HG03571 (cell line): ENCODE measurements at regions not wholly inside any gene's neighbourhood (a gene's known extent, or its start where the extent isn't known, plus 50 kb on each side); places are given as distances from the start of the nearest gene placed in this dataset.
"Not testable (repeated sequence)": the region's sequence is repeated elsewhere in the genome, so short reads cannot be mapped to it uniquely, and the experiment has no call there.

ENCODE experiments used
- ATAC-seq: cut with Tn5 transposase; IDR thresholded peaks from one replicate; pipeline ENCODE4 v1.9.1; 2021; ENCODE audit not compliant: unreplicated experiment

DNA sequence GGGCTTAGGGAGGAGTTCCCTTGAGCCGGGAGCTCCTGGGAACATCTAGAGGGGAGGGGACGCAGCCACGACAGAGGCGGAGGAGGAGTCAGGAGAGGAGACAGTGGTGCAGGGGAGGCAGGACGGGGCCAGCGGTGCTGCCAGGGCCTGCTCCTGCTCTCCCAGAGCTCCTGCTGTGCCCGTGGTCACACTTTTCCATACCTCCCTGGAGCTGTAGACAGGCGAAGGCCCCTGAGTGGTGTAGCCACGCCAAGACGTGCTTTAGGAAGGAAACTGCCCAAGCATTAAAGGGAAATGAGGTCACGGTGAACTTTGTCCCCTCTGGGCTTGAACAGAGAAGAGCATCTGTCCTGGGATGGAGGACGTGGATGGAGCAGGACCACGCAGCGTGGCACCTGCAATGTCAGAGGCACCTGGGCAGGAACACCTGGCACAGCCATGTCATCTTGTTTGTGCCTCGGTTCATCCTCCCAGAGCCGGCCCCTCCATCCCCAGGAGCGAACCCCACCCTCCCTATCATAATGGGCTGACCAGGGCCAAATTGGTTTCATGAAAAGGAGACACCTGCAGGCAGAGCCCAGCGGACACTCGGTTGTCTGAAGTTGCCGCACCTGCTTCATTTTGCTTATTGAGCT lies 239.5 kb upstream of the SFSWAP start:
- no peak for ATAC-seq

DNA sequence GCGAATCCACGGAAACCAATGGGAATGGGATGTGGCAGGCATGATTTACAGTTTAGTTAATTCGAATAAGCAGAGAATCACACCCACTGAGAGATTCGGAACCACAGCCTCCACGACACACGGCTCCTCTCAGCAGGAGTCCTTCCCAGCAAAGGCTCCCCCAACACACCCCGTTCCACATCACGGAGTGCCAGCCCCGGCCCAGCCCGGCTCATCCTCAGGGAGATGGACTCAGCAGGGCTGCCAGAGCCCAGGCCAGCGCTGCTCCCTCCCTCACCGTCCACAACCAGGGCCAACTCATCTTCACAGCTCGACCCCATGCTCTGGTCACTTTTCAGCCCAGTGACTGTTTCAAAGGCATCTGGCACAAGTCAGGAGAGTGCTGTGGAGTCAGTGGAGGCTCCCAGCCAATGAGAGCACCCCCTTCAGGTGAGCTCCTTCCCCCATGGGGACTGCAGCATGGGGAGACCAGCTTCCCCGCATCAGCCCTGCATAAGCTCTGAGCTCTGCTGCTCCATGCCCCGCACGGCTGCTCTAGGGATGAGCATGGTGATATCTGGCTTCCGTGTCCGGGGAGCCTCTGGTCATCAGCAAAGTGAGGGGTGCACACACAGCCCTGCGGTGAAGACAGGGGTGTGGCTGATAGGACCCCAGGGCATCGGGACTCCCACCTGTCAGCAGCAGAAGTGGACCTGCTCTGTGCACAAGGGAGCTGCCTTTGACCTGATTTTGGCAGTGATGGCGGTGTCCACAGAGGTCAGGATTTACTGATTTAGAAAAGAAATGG lies 238.8 kb upstream of the SFSWAP start:
- ATAC-seq = no peak

DNA sequence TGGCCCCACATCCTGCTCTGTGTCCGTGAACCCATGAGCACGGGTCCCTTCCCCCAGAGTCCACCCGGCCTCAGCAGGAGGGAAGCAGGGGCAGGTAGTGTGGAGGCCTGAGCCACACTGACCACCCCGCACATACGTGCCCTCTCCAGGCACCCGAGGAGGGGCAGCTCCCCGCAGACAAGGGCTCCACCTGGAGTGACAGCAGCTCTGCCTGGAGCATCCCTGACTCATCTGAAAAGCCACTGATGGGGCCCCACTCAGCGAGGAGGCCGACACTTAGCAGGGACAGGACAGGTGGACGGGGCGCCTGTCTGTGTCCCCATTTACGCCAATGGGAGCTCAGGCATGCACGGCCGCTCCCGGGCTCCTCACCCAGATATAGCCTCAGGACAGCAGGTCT lies 237.6 kb upstream of the SFSWAP start:
- no peak for ATAC-seq

DNA sequence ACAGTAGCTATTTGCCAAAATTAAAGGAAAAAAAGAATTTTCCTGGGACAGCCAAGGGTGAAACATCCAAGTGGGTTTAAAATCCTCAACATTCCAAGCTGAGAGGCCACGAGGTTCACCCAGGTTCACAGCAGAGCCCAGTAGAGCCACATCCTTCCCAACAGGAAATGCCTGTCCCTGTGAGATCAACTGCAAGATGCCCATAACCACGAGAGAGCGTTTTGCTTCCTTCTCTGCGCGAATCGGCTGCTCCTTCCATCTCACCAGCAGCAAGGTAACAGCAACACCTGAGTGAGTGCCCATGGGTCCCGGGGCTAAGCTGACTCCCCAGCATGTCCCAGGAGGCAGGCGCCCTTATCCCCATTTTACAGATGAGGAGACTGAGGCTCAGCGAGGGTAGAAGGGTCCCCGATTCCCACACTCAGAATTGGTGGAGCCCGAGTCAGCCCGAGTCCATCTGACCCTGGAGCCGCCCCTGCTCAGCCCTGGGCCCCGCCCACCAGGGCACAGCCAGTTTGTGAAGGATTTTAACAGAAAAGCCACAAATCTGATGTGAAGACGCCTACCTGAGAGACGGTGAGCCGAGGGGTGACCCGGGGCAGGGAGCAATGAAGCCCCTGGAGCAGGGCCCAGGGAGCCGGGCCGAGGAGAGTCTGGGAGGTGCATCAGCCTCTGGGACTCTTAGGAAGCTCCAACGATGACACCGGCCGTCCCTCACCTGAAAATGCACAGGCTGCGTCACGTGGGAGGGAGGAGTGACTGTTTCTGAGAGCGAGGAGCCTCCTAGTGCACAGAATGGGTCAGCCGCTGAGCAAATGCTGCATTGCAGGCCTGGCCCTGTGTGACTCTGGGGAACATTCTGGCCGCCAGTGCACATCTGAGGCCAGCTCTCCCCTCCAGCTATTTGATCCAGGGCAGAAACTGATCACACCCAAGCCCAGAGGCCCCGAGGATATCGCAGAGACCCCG lies 236.9 kb upstream of the SFSWAP start:
- no peak for ATAC-seq

DNA sequence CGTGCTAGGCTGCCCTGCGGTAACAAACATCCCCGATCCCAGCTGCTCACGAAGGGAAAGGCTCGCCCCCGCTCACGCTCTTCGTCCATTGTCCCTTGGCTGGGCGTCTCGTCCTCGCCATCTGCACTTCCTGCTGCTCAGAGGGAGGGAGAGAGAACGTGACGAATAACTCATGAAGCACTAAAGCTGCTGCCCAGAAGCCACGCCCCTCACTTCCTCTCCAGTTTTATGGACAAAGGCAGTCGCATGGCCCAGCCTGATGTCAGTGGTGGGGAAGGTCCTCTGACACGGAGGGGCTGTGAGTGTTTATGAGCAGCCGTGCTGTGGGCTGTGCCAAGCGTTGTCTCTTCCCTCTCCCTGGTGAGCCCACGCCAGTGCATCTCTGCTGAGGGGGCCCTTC lies 235.9 kb upstream of the SFSWAP start:
- ATAC-seq = not testable (repeated sequence)

DNA sequence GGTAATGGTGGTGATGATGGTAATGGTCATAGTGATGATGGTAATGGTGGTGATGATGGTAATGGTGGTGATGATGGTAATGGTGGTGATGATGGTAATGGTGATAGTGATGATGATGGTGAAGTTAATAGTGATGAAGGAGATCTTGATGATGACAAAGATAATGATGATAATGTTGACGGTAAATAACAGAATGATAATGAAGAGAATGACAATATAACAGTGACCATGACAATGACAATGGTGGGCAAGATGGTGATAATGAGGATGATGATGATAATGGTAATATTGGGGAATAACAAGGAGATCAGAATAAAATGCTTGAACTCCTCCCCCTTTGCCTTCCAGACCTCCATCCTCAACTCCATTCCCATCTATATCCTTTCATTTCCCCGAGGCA lies 233.3 kb upstream of the SFSWAP start:
- no peak for ATAC-seq

DNA sequence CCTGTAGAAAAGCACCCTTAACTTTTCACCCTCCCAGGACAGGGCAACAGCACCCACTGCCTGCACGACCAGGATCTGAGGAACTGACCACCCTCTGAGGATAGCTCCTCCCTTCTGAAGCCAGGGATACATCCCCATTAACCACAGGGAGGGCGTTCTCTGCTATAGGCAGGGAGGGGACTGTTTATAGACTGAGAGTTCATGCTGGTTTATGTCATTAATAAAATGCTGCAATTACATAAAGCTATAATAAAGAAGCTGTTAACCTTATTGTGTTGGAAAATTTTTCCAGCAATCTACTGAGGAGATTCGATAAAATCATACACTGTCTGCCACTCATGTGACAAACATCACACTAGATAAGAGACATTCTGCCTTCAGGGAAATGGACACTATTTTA lies 232.4 kb upstream of the SFSWAP start:
- ATAC-seq = no peak

DNA sequence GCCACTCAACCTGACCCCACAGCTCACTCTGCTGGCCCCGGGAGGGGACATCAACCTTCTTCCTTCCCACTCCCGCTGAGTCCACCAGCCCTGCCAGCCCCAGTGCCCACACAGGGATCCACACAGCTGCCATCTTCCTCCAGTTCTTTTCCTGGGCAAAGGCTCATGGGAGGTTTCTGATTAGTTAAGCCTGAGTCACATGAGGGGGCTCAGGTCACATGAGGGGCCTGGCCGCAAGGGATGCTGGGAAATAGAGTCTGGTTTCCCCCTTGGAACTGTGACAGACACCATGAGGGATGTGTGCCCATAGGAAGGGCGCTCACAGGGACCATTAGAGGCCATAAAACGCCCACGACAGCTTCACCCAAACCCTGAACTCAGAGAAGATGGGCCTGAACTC lies 228.7 kb upstream of the SFSWAP start:
- no peak for ATAC-seq

DNA sequence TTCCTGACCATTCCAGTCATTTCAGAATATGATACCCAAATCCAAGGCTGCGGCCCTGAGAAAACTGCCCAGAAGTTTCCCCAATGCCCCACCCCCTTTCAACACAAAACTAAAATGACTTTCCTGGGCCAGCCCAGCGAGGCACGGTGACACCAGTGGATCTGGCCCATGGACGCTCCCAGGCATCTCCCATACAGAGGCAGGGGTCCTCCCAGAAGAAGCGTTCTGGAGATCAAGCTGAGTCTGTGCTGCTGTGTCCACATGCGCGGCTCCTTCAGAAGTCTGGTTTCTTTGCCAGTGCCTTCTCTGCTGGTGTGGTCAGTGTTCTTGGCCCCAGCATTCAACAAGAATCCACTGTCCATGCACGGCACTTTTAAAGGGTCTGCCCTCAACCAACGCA lies 228.2 kb upstream of the SFSWAP start:
- ATAC-seq = no peak

DNA sequence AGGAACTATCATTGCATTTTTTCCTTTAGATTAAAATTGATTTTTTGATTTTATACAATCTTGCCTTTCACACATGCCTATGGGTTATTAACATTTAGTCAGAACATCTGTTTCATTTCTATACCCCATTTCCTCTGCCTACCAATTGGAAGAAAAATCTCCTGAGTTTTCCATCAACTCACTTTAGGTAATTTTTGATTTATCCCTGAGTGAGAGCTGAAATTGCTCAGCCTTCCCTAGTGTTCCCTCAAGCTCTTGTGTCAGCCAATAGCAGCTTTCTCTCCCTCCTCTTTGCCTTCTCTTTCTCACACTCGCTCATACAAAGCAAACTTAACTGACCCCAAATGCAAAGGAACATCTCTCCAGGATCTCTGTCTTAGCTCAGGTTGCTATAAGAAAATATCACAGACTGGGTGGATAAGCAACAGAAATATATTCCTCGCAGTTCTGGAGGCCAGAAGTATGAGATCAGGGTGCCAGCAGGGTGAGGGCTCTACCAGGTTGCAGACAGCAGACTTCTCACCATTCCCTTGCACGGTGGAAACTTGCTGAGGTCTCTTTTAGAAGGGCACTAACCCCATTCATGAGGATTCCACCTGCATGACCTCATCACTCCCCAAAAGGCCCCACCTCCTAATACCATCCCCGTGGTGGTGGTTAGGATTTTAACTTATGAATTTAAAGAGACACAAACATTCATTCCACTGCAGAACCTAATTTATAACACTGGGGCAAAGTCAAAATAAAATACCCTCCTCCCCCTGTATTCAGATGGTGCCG lies 224.2 kb upstream of the SFSWAP start:
- no peak for ATAC-seq

DNA sequence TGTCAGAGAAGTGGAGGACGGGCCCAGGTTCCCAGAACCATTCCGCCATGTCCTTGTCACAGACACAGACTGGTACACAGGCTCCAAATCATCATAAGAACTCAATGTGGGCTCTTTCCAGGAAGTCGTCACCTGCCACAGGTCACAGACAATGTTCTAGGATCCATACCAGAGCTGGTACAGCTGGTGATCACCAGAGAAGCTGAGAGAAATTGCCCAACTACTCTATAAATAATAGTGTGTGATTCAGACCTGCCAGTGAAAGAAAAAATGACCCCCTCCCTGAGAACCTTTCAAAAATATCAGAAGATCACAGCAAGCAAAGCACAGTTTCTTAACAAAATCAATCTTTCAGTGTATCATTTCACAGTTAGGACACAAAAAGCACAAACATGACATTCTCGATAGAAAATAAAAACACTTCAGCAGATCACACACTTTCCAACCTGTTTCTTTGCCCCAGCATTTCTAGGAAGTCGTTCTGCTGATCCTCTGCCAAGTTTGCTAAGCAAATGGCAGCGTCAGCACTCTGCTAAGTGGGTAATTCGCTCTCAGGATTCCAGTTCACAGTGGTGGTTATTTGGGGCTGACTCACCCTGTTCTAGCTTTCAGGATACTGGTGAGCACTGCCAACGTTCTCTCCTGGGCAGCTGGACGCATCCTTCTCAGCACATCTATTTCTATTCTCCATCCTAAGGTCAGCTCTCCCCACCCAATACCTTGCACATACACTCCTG lies 223.3 kb upstream of the SFSWAP start:
- no peak for ATAC-seq

DNA sequence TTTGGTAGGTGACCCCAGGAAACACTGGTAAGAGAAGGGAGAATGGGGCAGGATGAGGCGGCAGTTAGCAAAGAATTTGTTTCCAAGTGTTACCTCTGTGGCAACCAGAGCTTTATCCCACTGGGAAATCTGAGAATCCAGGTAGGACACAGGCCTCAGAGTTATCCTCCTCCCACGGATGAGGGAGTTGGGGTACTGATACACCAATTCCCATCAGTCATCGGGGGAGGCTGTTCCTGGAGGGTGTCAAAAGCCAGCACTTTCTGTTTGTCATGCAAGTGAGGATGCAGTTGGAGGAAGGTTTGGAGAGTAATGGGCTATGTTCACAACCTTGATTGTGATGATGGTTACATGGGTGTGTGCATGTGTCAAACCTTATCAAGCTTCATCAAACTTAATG lies 221.2 kb upstream of the SFSWAP start:
- ATAC-seq = no peak

DNA sequence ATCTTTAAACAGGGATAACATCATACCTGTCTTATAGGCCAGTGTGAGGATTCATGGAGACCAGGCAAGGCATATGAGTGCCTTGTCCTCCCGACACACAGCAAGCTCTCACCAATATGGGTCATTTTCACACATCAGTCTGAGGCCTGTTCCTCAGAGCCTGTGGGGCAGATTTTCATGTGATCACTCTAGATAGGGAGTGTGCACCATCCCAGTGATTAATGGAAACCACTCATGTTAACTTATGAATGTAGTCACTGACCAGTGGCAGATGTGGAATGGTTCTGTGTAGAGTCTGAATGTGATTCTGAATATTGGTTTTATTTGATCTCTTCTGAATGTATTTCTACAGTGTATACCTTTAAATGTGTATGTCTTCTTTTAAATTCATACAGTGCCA lies 219.7 kb upstream of the SFSWAP start:
- no peak for ATAC-seq

DNA sequence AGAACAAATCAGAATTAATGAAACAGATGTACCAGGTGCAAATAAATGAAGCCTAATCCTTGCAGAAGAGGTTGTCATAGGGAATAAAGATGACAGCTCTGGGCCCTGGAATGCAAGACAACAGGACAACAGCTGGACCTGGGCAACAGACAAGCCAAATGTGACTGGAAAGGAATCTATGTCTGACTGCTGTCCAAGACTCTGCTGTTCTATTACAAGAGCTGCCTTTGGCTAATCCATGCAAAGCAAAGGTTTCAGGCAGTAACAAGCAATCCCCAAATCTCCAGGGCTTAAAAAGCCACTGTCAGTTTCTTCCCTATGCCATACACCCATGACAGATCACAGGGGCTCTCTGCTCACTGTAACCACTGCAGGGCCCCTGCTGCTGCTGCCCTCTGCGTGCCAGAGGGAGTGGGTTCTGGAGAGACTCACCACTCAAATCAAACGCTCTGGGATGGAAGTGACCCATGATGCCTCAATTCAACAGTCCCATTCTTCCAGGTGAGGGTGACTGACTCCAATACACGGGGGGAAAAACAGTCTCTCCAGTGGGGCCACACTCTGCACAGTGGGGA lies 218.9 kb upstream of the SFSWAP start:
- ATAC-seq = no peak

DNA sequence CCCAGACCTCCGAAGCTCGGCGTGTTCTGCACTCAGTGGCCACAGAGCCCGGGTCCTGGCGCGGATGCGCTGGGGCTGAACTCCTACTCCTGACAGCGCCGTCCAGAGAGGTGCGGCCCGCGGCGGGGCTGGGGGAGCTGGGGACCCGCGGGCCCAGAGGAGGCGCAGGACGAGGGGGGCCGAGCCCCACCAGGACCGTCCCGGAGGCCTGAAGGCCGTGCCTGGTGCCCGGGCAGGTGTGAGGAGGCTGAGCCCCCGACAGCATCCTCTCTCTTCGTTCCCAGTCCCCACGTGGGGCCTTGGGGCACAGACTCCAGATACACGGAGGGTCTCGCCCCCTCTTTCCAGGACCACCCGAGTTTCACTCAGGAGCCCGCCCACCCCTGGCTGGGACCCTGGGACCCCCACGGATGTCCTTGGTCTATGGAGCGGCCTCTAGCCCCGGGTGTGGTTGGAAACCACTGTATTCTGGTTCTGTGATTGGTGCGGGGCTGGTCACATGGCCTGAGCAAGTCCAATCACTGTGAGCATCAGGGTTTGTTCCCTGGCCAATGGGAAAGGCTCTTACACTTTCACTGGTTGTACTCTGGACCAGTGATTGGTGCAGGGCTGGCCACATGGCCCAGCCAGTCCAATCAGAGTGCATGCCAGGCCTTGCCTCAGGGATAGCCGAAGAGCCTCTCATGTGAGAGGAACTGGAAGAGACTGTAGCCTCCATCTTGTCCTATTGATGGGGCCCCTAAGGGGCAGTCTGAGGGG lies 217.6 kb upstream of the SFSWAP start:
- ATAC-seq = no peak

DNA sequence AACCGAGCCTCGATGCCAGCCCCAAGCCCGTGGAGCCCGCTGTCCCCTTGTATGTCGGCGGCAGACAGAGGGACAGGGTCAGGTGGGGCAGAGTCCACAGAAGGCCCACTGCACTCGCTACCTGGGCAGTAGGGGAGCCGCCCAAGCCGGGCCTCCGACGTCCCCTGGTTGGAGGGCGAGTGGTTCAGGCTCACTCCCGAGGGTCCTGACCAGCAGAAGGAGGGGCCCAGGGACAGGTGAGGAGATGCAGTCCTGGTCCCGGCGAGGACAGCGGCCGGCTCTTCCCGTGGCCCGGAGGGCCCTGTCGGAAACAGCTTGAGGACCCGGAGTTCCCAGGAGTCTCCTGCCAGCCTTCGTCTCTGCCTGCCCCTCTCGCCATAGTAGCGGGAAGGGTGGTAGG lies 216.7 kb upstream of the SFSWAP start:
- no peak for ATAC-seq

DNA sequence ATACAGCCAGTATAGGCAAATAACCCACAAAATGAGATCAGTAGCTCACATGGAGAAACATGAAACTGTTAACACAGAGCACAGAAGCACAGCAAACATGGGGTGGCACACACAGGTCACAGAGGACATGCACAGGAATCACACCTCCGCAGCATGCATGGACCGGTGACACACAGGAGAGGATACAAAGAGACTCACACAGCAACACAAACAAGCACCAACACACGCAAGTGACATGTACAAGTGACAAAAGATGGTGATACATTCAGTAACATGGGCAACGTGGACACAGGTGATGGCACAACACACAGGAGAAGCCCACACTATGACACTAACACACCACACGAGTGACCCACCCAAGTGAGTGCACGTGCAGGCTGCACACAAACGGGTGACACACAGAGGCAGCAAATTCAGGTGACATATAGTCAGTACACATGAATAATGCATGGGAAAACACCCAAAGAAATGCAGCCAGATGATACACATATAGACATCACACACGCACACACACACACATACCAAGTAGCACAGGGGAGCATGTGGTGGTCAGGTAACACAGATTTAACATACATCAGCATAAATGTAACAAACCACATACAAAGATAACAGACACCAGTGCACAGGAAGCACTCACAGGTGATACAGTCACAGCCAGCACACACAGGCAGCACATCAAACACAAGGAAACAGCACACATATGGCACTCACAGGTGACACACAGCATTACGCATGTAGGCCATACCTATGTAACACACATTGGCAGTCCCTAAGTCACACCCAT lies 216.0 kb upstream of the SFSWAP start:
- ATAC-seq = no peak

DNA sequence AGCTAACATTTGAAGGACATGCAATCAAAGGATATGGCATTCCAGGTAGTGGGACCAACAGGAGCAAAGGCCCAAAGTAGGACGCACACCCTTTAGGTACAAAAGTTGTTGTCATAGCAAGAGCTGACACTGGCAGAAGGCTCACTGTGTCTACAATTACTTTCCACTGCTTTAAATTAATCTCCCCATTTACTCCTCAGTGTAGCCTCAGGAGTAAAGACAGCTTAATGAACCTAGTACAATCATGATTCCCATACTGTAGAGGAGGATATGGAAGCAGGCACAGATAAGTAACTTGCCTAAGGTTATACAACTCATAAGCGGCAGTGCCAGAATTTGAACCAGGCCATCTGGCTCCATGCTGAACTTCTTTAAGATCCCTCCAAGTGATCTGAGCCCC lies 212.9 kb upstream of the SFSWAP start:
- ATAC-seq = no peak
